CD1c-positive myeloid dendritic cell (primary cell): ENCODE measurements at regions not wholly inside any gene's neighbourhood (a gene's known extent, or its start where the extent isn't known, plus 50 kb on each side); places are given as distances from the start of the nearest gene placed in this dataset.
"Not testable (repeated sequence)": the region's sequence is repeated elsewhere in the genome, so short reads cannot be mapped to it uniquely, and the experiment has no call there.

ENCODE experiments used
- DNase-seq: peaks from one replicate; pipeline ENCODE4 v3.0.0-alpha.2; 2016; ENCODE audit errors: extremely low spot score

GRCh38 chr14:83689265-83689664 is 1840.7 kb upstream of the FLRT2 start:
- no peak for DNase-seq

- DNase-seq, result no peak
Measured at GRCh38 chr14:83697099-83697498, 1832.8 kb upstream of the FLRT2 start.

DNA sequence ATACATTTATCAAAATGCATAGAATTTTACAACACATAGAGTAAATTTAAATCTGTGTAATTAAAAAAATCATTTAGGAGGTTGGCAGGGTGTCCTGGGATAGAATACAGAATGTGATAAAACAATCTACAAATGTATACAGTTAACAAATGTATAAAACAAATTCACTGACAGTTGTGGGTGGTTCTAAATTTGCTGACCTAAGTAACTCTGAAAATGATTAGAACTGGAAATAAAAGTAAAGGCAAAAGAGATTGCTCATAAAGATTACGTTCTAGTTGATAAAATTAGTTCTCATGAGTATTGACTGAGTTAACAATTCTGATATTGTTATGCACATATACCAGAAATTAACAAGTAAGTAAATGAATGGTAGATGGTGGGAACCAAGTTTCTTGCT is 1827.3 kb upstream of the FLRT2 start:
- no peak for DNase-seq

GRCh38 chr14:83706231-83706954 is 1823.6 kb upstream of the FLRT2 start:
- DNase-seq, result no peak

GRCh38 chr14:83707056-83707455 is 1822.9 kb upstream of the FLRT2 start:
- DNase-seq, result no peak

DNA sequence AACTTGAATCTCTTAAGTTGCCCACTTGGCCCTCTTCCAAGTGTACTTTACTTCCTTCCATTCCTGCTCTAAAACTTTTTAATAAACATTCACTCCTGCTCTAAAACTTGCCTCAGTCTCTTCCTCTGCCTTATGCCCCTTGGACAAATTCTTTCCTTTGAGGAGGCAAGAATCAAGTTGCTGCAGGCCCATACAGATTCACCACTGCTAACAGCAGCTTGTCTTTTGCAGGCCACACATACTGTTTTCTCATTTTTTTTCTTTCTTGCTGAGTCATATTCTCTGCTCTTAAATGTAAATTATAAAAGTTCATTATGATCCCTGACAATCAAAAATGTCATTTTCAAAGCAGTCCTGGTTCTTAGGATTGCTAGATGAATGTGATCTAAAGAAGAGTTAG is 1820.8 kb upstream of the FLRT2 start:
- no peak for DNase-seq

DNA sequence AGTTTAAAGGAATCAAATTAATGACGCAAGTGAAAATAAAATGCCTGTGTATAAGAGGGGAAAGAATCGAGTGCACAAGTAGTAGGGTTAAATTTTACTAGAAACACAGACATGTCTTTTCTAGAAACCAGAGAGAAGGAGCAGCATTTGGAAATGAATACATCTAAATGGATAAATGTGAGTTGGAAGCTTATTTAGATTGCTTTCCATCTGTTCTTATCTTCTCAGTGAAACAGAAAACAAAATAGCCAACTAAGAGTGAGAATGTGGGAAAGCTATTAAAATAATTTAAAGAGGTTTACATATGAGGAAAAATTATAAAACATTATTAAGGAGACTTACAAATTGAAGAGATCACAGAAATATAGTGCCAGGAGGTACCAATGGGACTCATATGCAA is 1818.9 kb upstream of the FLRT2 start:
- no peak for DNase-seq

- DNase-seq, result no peak
Measured at GRCh38 chr14:83712418-83713129, 1817.4 kb upstream of the FLRT2 start.

- DNase-seq, result no peak
Measured at GRCh38 chr14:83713732-83714131, 1816.2 kb upstream of the FLRT2 start.

GRCh38 chr14:83714151-83714550 is 1815.8 kb upstream of the FLRT2 start:
- no peak for DNase-seq

DNA sequence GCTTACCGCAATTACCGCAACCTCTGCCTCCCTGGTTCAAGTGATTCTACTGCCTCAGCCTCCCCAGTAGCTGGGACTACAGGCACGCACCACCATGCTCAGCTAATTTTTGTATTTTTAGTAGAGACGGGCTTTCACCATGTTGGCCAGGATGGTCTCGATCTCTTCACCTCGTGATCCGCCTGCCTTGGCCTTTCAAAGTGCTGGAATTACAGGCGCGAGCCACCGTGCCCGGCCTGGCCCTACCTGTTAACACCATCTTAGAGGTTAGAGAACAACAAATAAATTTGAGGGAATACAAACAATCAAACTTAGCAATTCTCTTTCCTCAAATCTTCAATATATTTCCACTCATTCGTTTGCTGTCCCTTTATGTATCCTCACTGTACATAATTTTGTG is 1810.5 kb upstream of the FLRT2 start:
- DNase-seq, result not testable (repeated sequence)

DNA sequence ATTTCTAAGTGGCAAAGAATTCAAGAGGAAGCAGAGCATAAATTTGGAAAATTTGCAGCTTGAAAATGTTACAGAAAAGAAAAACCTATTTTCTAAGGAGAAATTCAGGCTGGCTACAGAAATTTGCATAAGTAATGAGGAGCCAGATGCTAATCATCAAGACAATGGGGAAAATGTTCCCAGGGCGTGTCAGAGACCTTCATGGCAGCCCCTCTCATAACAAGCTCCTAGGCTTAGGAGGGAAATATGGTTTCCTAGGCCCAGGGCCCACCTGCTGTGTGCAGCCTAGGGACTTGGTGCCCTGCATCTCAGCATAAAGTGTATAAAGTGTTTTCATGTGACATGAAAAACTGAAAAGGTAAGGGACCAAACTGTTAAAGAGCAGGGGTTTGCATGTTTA is 1796.3 kb upstream of the FLRT2 start:
- DNase-seq, result no peak

DNA sequence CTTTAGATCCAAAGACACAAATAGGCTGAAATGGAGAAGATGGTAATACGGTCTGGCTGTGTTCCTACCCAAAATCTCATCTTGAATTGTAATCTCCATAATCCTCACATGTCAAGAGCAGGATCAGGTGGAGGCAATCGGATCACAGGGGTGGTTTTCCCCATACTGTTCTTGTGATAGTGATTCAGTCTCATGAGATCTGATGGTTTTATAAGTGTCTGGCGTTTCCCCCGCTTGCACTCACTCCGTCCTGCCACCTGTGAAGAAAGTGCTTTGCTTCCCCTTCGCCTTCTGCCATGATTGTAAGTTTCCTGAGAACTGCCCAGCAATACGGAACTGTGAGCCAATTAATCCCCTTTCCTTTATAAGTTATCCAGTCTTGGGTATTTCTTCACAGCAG is 1795.5 kb upstream of the FLRT2 start:
- DNase-seq, result no peak

GRCh38 chr14:83741269-83741668 is 1788.7 kb upstream of the FLRT2 start:
- no peak for DNase-seq

- DNase-seq, result no peak
Measured at GRCh38 chr14:83744224-83744623, 1785.7 kb upstream of the FLRT2 start.

GRCh38 chr14:83744891-83745290 is 1785.1 kb upstream of the FLRT2 start:
- DNase-seq, result no peak

DNA sequence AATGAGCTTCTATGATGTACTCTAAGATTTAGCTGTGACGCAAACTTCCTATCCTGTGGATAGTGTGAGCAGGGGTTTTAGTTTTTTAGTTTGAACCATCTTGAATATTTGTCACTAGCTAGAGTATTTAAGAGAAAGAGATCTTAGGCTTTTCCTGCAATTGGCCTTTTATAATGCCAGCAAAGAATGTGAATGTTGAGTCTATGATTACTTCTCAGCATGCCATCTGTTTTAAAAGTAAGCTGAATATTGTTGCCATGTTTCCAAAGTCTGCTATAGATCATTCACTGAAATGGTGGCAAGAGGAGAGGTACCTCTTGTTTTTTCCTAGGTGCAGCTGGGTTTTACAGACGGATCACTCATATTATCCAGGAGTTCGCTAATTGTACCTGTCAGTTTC is 1783.6 kb upstream of the FLRT2 start:
- no peak for DNase-seq

DNA sequence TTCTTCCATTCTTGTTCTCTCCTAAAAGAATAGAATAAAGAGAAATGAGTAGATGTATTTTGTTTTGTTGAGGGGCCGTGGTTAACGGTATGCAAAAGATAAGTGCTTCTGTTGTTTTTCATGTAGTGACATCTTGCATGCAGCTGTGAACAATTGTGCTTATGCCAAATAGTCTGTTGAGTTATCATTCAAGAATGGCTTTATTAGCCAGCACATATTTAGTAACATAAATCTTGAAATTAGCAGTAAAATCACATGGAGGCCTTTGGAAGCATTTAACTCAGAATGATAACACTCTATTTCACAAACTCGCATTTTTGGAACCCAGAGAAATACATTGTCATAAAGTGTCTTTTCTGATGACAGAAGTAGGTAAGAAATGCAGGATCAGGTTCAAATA is 1772.0 kb upstream of the FLRT2 start:
- DNase-seq, result no peak

DNA sequence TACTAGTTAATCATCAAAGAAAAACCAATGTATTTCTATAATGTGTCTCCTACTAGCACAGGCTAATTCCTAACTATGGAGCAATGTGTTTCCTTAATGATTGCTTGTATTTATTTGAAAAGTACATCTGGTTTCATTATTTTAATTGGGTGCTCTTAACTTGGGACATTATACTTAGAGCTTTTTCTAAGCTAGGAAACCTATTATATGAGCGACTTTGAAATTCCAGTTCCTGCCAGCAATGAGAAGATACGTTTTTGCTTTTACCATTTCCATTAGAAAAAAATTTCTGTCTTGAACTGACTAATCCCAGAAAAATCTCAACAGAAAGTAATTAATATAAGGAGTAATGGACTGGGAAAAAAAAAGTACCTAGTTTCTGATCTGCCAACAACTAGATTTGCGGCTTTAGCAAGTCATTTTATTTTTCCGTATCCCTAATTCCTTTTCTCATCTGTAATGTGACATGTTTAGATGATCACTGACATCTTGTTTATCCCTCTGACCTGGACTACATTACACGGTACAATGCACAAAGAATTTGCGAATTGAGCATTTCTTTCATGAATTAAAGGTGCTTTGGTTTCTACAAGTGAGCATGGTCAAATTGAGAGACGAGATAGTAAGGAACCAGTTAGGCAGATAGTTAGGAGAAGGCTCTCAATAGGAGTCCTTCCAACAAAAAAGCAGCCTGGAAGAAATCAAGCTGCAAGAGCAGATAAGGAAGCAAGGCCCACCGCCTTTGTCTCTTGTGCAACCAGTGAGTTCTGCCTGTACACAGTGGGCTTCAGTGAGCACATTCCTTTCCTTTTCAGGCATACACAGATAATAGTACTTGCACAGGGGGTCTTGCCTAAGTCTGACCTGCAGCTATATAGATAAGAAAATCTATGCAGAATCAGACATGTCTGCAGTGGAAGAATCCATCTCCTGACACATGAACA is 1765.0 kb upstream of the FLRT2 start:
- no peak for DNase-seq

- no peak for DNase-seq
Measured at GRCh38 chr14:83777516-83777915, 1752.4 kb upstream of the FLRT2 start.

DNA sequence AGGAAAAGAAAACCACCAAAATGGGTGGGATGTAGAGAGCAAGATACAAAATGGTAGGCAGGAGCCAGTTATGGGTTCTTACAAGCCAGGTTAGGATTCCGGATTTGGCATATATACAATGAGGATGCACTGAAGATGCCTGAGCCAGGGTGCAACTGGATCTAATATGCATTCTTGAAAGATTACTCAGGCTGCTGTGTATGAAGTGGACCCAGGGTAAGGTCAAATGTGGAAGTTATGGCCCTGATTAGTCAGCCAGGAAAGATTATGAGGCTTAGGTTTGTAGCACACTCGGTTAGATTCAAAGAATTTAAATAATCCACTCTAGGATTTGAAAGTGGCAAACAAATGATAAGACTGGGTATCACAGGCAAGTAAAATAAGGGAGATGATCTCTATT is 1750.7 kb upstream of the FLRT2 start:
- no peak for DNase-seq

DNA sequence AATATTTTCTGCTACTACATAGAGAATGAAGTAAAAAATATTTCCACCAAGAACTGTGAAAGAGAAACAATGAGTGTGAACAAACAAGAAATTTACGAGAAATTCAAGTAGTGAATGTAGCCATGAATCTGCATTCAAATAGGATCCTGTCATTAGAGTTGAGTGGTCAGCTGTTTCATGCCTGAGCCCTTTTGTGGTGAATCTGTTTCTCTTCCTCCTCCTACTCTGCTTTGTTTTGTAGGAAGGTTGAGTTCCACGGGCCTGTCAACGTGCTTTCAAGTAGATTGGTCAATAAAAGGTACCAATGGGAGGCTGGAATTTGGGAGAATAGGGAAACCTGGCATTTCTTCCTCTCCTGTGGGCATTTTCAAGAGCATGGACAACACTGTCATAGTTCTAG is 1749.6 kb upstream of the FLRT2 start:
- DNase-seq, result no peak

GRCh38 chr14:83798421-83798820 is 1731.5 kb upstream of the FLRT2 start:
- no peak for DNase-seq
